H1 (cell line): ENCODE measurements at regions not wholly inside any gene's neighbourhood (a gene's known extent, or its start where the extent isn't known, plus 50 kb on each side); places are given as distances from the start of the nearest gene placed in this dataset.

ENCODE experiments used
- CTCF ChIA-PET: fragments of 300-600 bp; sonication (Branson Sonifier 250); formaldehyde crosslinking; loops from one replicate; lab custom pipeline; 2021; ENCODE audit not compliant: partially characterized antibody; lab: Charles Lee
- POLR2A ChIA-PET: fragments of 300-600 bp; sonication (Branson Sonifier 250); formaldehyde crosslinking; loops from one replicate; lab custom pipeline; 2021; ENCODE audit warnings: inconsistent platforms; ENCODE audit not compliant: partially characterized antibody; lab: Charles Lee
- DNase-seq, 2 experiments: peaks; one replicate each; pipeline versions ENCODE4 v3.0.0 to v3.0.0-alpha.2; 2010 to 2022; ENCODE audit warnings: low spot score in 2 of 2, low read depth in 1 of 2, mixed read lengths in 1 of 2
- FAIRE-seq: peaks from 2 replicates; lab custom pipeline; 2011; peaks lifted over from hg19 to GRCh38; lab: Jason Lieb, UNC
- H2AFZ ChIP-seq: 2 replicates; pipeline ENCODE4 v1.8.1; 2012; ENCODE audit warnings: low read length, inconsistent platforms
- H2AK5ac ChIP-seq: 2 replicates; pipeline ENCODE4 v1.6.1; 2013; ENCODE audit warnings: low read depth, low read length
- H2BK120ac ChIP-seq: replicated peaks from 2 replicates; pipeline ENCODE3; 2013; ENCODE audit warnings: low read depth, low read length, inconsistent platforms
- H2BK12ac ChIP-seq: 2 replicates; pipeline ENCODE4 v1.6.1; 2013; ENCODE audit warnings: low read depth, low read length
- H2BK15ac ChIP-seq: 2 replicates; pipeline ENCODE4 v1.6.1; 2013; ENCODE audit warnings: low read length
- H2BK20ac ChIP-seq: 2 replicates; pipeline ENCODE4 v1.6.1; 2013; ENCODE audit warnings: low read length
- H2BK5ac ChIP-seq: 2 replicates; pipeline ENCODE4 v1.6.1; 2013; ENCODE audit warnings: low read depth, low read length
- H3K14ac ChIP-seq: 2 replicates; pipeline ENCODE4 v1.6.1; 2013; ENCODE audit warnings: inconsistent platforms; ENCODE audit not compliant: insufficient read length
- H3K18ac ChIP-seq: 2 replicates; pipeline ENCODE4 v1.6.1; 2013; ENCODE audit warnings: low read length; ENCODE audit errors: extremely low read depth
- H3K23ac ChIP-seq: 2 replicates; pipeline ENCODE4 v1.6.1; 2013; ENCODE audit warnings: inconsistent platforms; ENCODE audit not compliant: insufficient read length
- H3K23me2 ChIP-seq: 2 replicates; pipeline ENCODE4 v1.6.1; 2013; ENCODE audit warnings: low read depth, low read length
- H3K27ac ChIP-seq: 2 replicates; pipeline ENCODE4 v1.6.1; 2011; ENCODE audit warnings: low read depth, low read length, inconsistent platforms
- H3K27me3 ChIP-seq, 4 experiments: replicated peaks in 1 of 4; 1 replicate in 1 of 4; 2 replicates in 3 of 4; pipeline versions ENCODE4 v1.6.1 to v1.8.1; 2011 to 2013; ENCODE audit warnings: low read length in 3 of 4, mild to moderate bottlenecking in 3 of 4, inconsistent platforms in 2 of 4, mixed read lengths in 2 of 4, moderate library complexity in 1 of 4; ENCODE audit not compliant: control insufficient read depth in 3 of 4, insufficient read depth in 3 of 4; ENCODE audit errors: extremely low read depth in 1 of 4
- H3K36me3 ChIP-seq, 4 experiments: 2 replicates each; pipeline versions ENCODE4 v1.6.1 to v1.8.1; 2011 to 2013; ENCODE audit warnings: mild to moderate bottlenecking in 4 of 4, low read length in 3 of 4, moderate library complexity in 2 of 4, control low read depth in 1 of 4, inconsistent platforms in 1 of 4; ENCODE audit not compliant: insufficient read depth in 4 of 4, control insufficient read depth in 2 of 4
- H3K4ac ChIP-seq: replicated peaks from 2 replicates; pipeline ENCODE3; 2013; ENCODE audit warnings: low read length, low read depth, mixed read lengths, inconsistent platforms; ENCODE audit not compliant: insufficient read length
- H3K4me1 ChIP-seq, 4 experiments: replicated peaks in 1 of 4; 1 replicate in 1 of 4; 2 replicates in 3 of 4; pipeline versions ENCODE4 v1.6.1 to v1.8.1; 2011 to 2013; ENCODE audit warnings: low read length in 3 of 4, inconsistent platforms in 2 of 4, mixed read lengths in 1 of 4; ENCODE audit not compliant: insufficient read depth in 4 of 4, control insufficient read depth in 3 of 4
- H3K4me2 ChIP-seq, 2 experiments: 2 replicates each; pipeline versions ENCODE4 v1.6.1 to v1.8.1; 2011 to 2013; ENCODE audit warnings: low read depth in 2 of 2, low read length in 2 of 2, control low read depth in 1 of 2, inconsistent platforms in 1 of 2, mild to moderate bottlenecking in 1 of 2; ENCODE audit not compliant: insufficient read depth in 1 of 2
- H3K4me3 ChIP-seq, 4 experiments: fragments of 200-600, 300-600 bp in 1 of 4; sonication (generic), shearing (Covaris generic), sonication (Bioruptor Twin) in 1 of 4; 2 replicates each; pipeline versions ENCODE4 v1.5.1 to v1.8.1; 2011 to 2016; ENCODE audit warnings: low read length in 4 of 4, low read depth in 3 of 4, control low read depth in 2 of 4, inconsistent platforms in 2 of 4, mild to moderate bottlenecking in 2 of 4, mixed read lengths in 1 of 4, moderate library complexity in 1 of 4; ENCODE audit not compliant: insufficient read depth in 2 of 4; ENCODE audit errors: extremely low read depth in 1 of 4
- H3K56ac ChIP-seq: replicated peaks from 2 replicates; pipeline ENCODE3; 2013; ENCODE audit warnings: low read depth, mild to moderate bottlenecking, mixed read lengths, low read length, inconsistent platforms; ENCODE audit not compliant: insufficient read length
- H3K79me1 ChIP-seq: 2 replicates; pipeline ENCODE4 v1.6.1; 2013; ENCODE audit warnings: low read depth, low read length, control low read depth
- H3K79me2 ChIP-seq, 2 experiments: 2 replicates each; pipeline versions ENCODE4 v1.6.1 to v1.8.1; 2012 to 2013; ENCODE audit warnings: low read length in 2 of 2, mild to moderate bottlenecking in 2 of 2, inconsistent platforms in 1 of 2; ENCODE audit not compliant: insufficient read depth in 2 of 2, control insufficient read depth in 1 of 2
- H3K9ac ChIP-seq, 4 experiments: replicated peaks in 1 of 4; 1 replicate in 1 of 4; 2 replicates in 3 of 4; pipeline versions ENCODE4 v1.6.1 to v1.8.1; 2011 to 2013; ENCODE audit warnings: low read depth in 3 of 4, low read length in 3 of 4, control low read depth in 2 of 4, mild to moderate bottlenecking in 2 of 4, moderate library complexity in 2 of 4, inconsistent platforms in 1 of 4; ENCODE audit errors: extremely low read depth in 1 of 4
- H3K9me3 ChIP-seq, 2 experiments: 2 replicates each; pipeline versions ENCODE4 v1.6.1 to v1.8.1; 2012 to 2013; ENCODE audit warnings: mild to moderate bottlenecking in 2 of 2, moderate library complexity in 2 of 2, control low read depth in 1 of 2, inconsistent platforms in 1 of 2, low read depth in 1 of 2, low read length in 1 of 2, mixed read lengths in 1 of 2; ENCODE audit not compliant: insufficient read depth in 2 of 2
- H4K20me1 ChIP-seq, 2 experiments: replicated peaks in 1 of 2; 2 replicates each; pipeline versions ENCODE3 to v1.8.1; 2011 to 2013; ENCODE audit warnings: inconsistent platforms in 2 of 2, low read length in 2 of 2, mild to moderate bottlenecking in 1 of 2; ENCODE audit not compliant: insufficient read depth in 2 of 2, control insufficient read depth in 1 of 2
- H4K5ac ChIP-seq: 2 replicates; pipeline ENCODE4 v1.6.1; 2013; ENCODE audit warnings: low read length, low read depth, mixed read lengths, inconsistent platforms; ENCODE audit not compliant: insufficient read length
- H4K8ac ChIP-seq: 2 replicates; pipeline ENCODE4 v1.8.0; 2013; ENCODE audit warnings: mild to moderate bottlenecking, moderate library complexity, low read length, inconsistent platforms; ENCODE audit not compliant: insufficient read depth; ENCODE audit errors: extremely low read depth
- H4K91ac ChIP-seq: replicated peaks from 2 replicates; pipeline ENCODE3; 2013; ENCODE audit warnings: low read length, mixed read lengths, inconsistent platforms; ENCODE audit not compliant: insufficient read length
- CHD1 ChIP-seq: IDR thresholded peaks from 2 replicates; pipeline ENCODE4 v1.6.1; 2012; ENCODE audit warnings: low read depth, low read length, improper control_type of control experiment
- CHD2 ChIP-seq: IDR thresholded peaks from 2 replicates; pipeline ENCODE4 v1.6.1; 2012; ENCODE audit warnings: low read length, improper control_type of control experiment
- CREB1 ChIP-seq: IDR thresholded peaks from 2 replicates; pipeline ENCODE4 v1.6.1; 2012; ENCODE audit warnings: inconsistent platforms
- ZNF274 ChIP-seq: IDR thresholded peaks from 2 replicates; pipeline ENCODE4 v1.7.0; 2012; ENCODE audit warnings: low read length, borderline replicate concordance; ENCODE audit errors: extremely low read depth
- WGBS, 2 experiments: shearing (Covaris generic) in 1 of 2; methylation state at CpG; one replicate each; pipeline versions ENCODE4 v1.1.6 to v1.1.7; 2013 to 2015; ENCODE audit warnings: low lambda C conversion rate in 2 of 2, mixed read lengths in 2 of 2, inconsistent platforms in 1 of 2, low coverage in 1 of 2, missing lambda C conversion rate in 1 of 2; ENCODE audit not compliant: insufficient replicate concordance in 2 of 2, insufficient coverage in 1 of 2, insufficient read length in 1 of 2; ENCODE audit errors: extremely low coverage in 1 of 2, missing lambda C conversion rate in 1 of 2; 5-methylcytosine and 5-hydroxymethylcytosine counted together

DNA sequence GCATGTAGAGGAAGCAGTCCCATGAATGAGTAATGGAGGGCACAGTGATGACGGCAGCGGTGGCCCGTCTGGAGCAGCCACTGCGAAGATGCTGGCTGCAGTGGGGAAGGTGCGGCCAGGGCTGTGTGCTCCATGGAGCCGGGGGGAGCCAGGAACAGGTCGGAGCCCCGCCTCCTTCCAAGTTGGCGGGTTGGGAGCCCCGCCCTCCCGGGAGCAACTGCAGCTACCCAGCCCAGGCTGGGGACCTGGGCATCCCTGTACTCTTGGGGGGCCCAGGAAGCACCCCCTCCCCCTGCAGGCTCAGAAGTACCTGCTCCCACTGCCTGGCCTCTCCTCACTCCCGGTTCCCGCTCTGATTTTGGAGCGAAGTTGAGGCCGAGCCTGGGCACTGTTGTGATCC lies 175.1 kb upstream of the ADCY1 start:
- H2BK12ac ChIP-seq: no peak overlapping the region
- H2BK120ac ChIP-seq: no peak overlapping the region
- no peak overlapping the region for H4K91ac ChIP-seq
- no peaks in the 10 kb centered on the region for H3K4me1 ChIP-seq
- H3K9me3 ChIP-seq: peaks cover 10 to 15% of the 10 kb centered on the region in 2 experiments; a peak in 3 of 4 replicates
- CTCF ChIA-PET: no interaction called here
- no peaks in the 10 kb centered on the region for H3K79me2 ChIP-seq
- no peak overlapping the region for H3K56ac ChIP-seq
- 97% methylated on average over 15 of the region's 15 CpGs; no CpG with 5 or more reads in 1 of the 2 experiments for WGBS, 2 experiments
- no peaks in the 10 kb centered on the region for H3K36me3 ChIP-seq
- H3K4me3 ChIP-seq: no peak overlapping the region
- no peaks in the 10 kb centered on the region for H4K20me1 ChIP-seq
- no peak overlapping the region for H2BK15ac ChIP-seq
- no peak overlapping the region for H2AK5ac ChIP-seq
- H3K27me3 ChIP-seq: no peaks in the 10 kb centered on the region
- no peak overlapping the region for H2AFZ ChIP-seq
- H3K23me2 ChIP-seq: no peaks in the 10 kb centered on the region
- POLR2A ChIA-PET: no interaction called here
- no peak overlapping the region for H3K23ac ChIP-seq
- H3K79me1 ChIP-seq: no peaks in the 10 kb centered on the region
- H2BK5ac ChIP-seq: no peak overlapping the region
- TF ChIP-seq ZNF274 (no peak), CHD1 (no peak), CHD2 (no peak), CREB1 (no peak)
- FAIRE-seq (no peak), DNase-seq (no peak)
- H3K9ac ChIP-seq: no peak overlapping the region
- no peak overlapping the region for H3K4ac ChIP-seq
- H4K8ac ChIP-seq: no peak overlapping the region
- no peak overlapping the region for H4K5ac ChIP-seq
- H3K14ac ChIP-seq: no peak overlapping the region
- H3K27ac ChIP-seq: no peak overlapping the region
- H3K4me2 ChIP-seq: no peak overlapping the region
- H2BK20ac ChIP-seq: no peak overlapping the region
- H3K18ac ChIP-seq: no peak overlapping the region
